ENCODE measurements at regions not wholly inside any gene's neighbourhood (a gene's known extent, or its start where the extent isn't known, plus 50 kb on each side); places are given as distances from the start of the nearest gene placed in this dataset.

GRCh38 chr1:67590329-67590728 lies 94.7 kb upstream of the GADD45A start:
- H3K9me3 ChIP-seq (ENCODE audit: control insufficient read depth in 2 of 2, insufficient read depth in 1 of 2, low read depth in 1 of 2, low read length in 1 of 2), result no peaks in the 10 kb centered on the region
- H3K4me3 ChIP-seq (ENCODE audit: low read depth in 1 of 2, low read length in 2 of 2), result no peak overlapping the region
- H3K36me3 ChIP-seq (ENCODE audit: control insufficient read depth in 2 of 2, insufficient read depth in 2 of 2, low read length in 1 of 2), result no peaks in the 10 kb centered on the region
- WGBS, 2 donors, result 55 to 63% methylated on average over 3 of the region's 3 CpGs
- no peaks in the 10 kb centered on the region for H3K27me3 ChIP-seq (ENCODE audit: control insufficient read depth in 1 of 2, insufficient read depth in 2 of 2, low read length in 2 of 2)
- peak overlapping the region in 1 of 2 donors; percentile 2 for H3K27ac ChIP-seq (ENCODE audit: low read depth in 2 of 2, low read length in 1 of 2)
- no peaks in the 10 kb centered on the region for H3K4me1 ChIP-seq (ENCODE audit: control insufficient read depth in 2 of 2, insufficient read depth in 2 of 2, low read length in 1 of 2)

DNA sequence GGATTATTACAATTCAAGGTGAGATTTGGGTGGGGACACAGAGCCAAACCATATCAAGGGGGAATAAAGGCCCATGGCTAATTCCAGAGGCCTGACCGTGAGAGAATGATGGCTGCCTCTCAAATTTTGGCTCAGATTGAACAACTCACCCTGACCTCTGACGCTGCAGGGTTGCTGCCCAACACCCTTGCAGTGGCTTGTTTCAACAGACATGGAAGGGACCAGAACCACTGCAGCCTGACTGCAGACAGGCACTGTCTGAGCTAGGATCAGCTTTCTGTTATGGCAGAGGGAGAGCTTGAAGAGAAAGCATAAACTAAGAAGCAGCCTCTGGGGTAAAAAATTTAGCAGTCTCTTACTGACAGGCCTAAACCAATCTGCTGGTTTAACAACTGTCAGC lies 90.2 kb upstream of the GADD45A start:
- Histone ChIP-seq H3K27ac (ENCODE audit: low read depth in 2 of 2, low read length in 1 of 2) (no peak overlapping the region), H3K4me3 (ENCODE audit: low read depth in 1 of 2, low read length in 2 of 2) (no peak overlapping the region), H3K27me3 (ENCODE audit: control insufficient read depth in 1 of 2, insufficient read depth in 2 of 2, low read length in 2 of 2) (no peaks in the 10 kb centered on the region), H3K9me3 (ENCODE audit: control insufficient read depth in 2 of 2, insufficient read depth in 1 of 2, low read depth in 1 of 2, low read length in 1 of 2) (no peaks in the 10 kb centered on the region), H3K36me3 (ENCODE audit: control insufficient read depth in 2 of 2, insufficient read depth in 2 of 2, low read length in 1 of 2) (no peaks in the 10 kb centered on the region), H3K4me1 (ENCODE audit: control insufficient read depth in 2 of 2, insufficient read depth in 2 of 2, low read length in 1 of 2) (peaks cover 0 to 3% of the 10 kb centered on the region in 2 donors)
- 86 to 95% methylated on average over 2 of the region's 2 CpGs for WGBS, 2 donors

DNA sequence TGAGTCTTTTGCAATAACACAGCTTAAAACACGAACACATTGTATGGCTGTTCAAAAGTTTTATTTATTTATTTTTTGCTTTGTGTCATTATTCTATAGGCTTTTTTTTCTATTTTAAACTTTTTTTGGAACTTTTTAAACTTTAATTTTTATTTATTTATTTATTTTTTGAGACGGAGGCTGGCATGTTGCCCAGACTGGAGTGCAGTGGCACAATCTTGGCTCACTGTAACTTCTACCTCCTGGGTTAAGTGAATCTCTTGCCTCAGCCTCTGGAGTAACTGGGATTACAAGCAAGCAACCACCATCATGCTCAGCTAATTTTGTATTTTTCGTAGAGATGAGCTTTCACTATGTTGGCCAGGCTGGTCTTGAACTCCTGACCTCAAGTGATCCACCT lies 88.3 kb upstream of the GADD45A start:
- Histone ChIP-seq H3K36me3 (ENCODE audit: control insufficient read depth in 2 of 2, insufficient read depth in 2 of 2, low read length in 1 of 2) (no peaks in the 10 kb centered on the region), H3K4me3 (ENCODE audit: low read depth in 1 of 2, low read length in 2 of 2) (no peak overlapping the region), H3K9me3 (ENCODE audit: control insufficient read depth in 2 of 2, insufficient read depth in 1 of 2, low read depth in 1 of 2, low read length in 1 of 2) (no peaks in the 10 kb centered on the region), H3K4me1 (ENCODE audit: control insufficient read depth in 2 of 2, insufficient read depth in 2 of 2, low read length in 1 of 2) (peaks cover 0 to 3% of the 10 kb centered on the region in 2 donors), H3K27ac (ENCODE audit: low read depth in 2 of 2, low read length in 1 of 2) (no peak overlapping the region), H3K27me3 (ENCODE audit: control insufficient read depth in 1 of 2, insufficient read depth in 2 of 2, low read length in 2 of 2) (no peaks in the 10 kb centered on the region)
- 70 to 73% methylated on average over 3 of the region's 3 CpGs for WGBS, 2 donors

- H3K4me3 ChIP-seq (ENCODE audit: low read depth in 1 of 2, low read length in 2 of 2), result no peak overlapping the region
- H3K27me3 ChIP-seq (ENCODE audit: control insufficient read depth in 1 of 2, insufficient read depth in 2 of 2, low read length in 2 of 2), result no peaks in the 10 kb centered on the region
- no peaks in the 10 kb centered on the region for H3K36me3 ChIP-seq (ENCODE audit: control insufficient read depth in 2 of 2, insufficient read depth in 2 of 2, low read length in 1 of 2)
- peaks cover 0 to 3% of the 10 kb centered on the region in 2 donors for H3K4me1 ChIP-seq (ENCODE audit: control insufficient read depth in 2 of 2, insufficient read depth in 2 of 2, low read length in 1 of 2)
- H3K27ac ChIP-seq (ENCODE audit: low read depth in 2 of 2, low read length in 1 of 2), result no peak overlapping the region
- H3K9me3 ChIP-seq (ENCODE audit: control insufficient read depth in 2 of 2, insufficient read depth in 1 of 2, low read depth in 1 of 2, low read length in 1 of 2), result no peaks in the 10 kb centered on the region
- 82 to 87% methylated on average over 3 of the region's 3 CpGs for WGBS, 2 donors
Observed at GRCh38 chr1:67597336-67597735, 87.7 kb upstream of the GADD45A start.

- Histone ChIP-seq H3K9me3 (ENCODE audit: control insufficient read depth in 2 of 2, insufficient read depth in 1 of 2, low read depth in 1 of 2, low read length in 1 of 2) (no peaks in the 10 kb centered on the region), H3K4me3 (ENCODE audit: low read depth in 1 of 2, low read length in 2 of 2) (no peak overlapping the region), H3K27ac (ENCODE audit: low read depth in 2 of 2, low read length in 1 of 2) (no peak overlapping the region), H3K27me3 (ENCODE audit: control insufficient read depth in 1 of 2, insufficient read depth in 2 of 2, low read length in 2 of 2) (no peaks in the 10 kb centered on the region), H3K4me1 (ENCODE audit: control insufficient read depth in 2 of 2, insufficient read depth in 2 of 2, low read length in 1 of 2) (peaks cover 0 to 3% of the 10 kb centered on the region in 2 donors), H3K36me3 (ENCODE audit: control insufficient read depth in 2 of 2, insufficient read depth in 2 of 2, low read length in 1 of 2) (no peaks in the 10 kb centered on the region)
- WGBS, 2 donors, result 67 to 82% methylated on average over 1 of the region's 1 CpG
Observed at GRCh38 chr1:67599085-67599484, 85.9 kb upstream of the GADD45A start.

- no peak overlapping the region for H3K4me3 ChIP-seq (ENCODE audit: low read depth in 1 of 2, low read length in 2 of 2)
- no peaks in the 10 kb centered on the region for H3K9me3 ChIP-seq (ENCODE audit: control insufficient read depth in 2 of 2, insufficient read depth in 1 of 2, low read depth in 1 of 2, low read length in 1 of 2)
- peaks cover 0 to 3% of the 10 kb centered on the region in 2 donors for H3K4me1 ChIP-seq (ENCODE audit: control insufficient read depth in 2 of 2, insufficient read depth in 2 of 2, low read length in 1 of 2)
- no peaks in the 10 kb centered on the region for H3K36me3 ChIP-seq (ENCODE audit: control insufficient read depth in 2 of 2, insufficient read depth in 2 of 2, low read length in 1 of 2)
- no peak overlapping the region for H3K27ac ChIP-seq (ENCODE audit: low read depth in 2 of 2, low read length in 1 of 2)
- WGBS, 2 donors, result 89 to 92% methylated on average over 3 of the region's 3 CpGs
- no peaks in the 10 kb centered on the region for H3K27me3 ChIP-seq (ENCODE audit: control insufficient read depth in 1 of 2, insufficient read depth in 2 of 2, low read length in 2 of 2)
Observed at GRCh38 chr1:67601539-67601938, 83.5 kb upstream of the GADD45A start.

DNA sequence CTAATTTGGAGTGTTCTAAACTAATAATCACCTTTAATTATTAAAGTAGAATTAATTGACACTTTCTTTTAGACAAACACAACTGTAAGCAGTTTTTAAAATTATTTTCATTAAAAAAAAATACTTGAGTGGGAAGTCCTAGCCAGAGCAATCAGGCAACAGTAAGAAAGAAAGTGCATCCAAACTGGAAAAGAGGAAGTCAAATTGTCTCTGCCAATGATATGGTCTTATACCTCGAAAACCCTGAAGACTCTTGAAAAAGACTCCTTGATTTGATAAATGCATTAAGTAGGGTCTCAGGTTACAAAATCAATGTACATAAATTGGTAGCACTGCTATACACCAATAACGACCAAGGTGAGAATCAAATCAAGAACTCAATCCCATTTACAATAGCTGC lies 83.0 kb upstream of the GADD45A start:
- peaks cover 0 to 3% of the 10 kb centered on the region in 2 donors for H3K4me1 ChIP-seq (ENCODE audit: control insufficient read depth in 2 of 2, insufficient read depth in 2 of 2, low read length in 1 of 2)
- no peak overlapping the region for H3K27ac ChIP-seq (ENCODE audit: low read depth in 2 of 2, low read length in 1 of 2)
- no peaks in the 10 kb centered on the region for H3K27me3 ChIP-seq (ENCODE audit: control insufficient read depth in 1 of 2, insufficient read depth in 2 of 2, low read length in 2 of 2)
- 84 to 87% methylated on average over 2 of the region's 2 CpGs for WGBS, 2 donors
- H3K9me3 ChIP-seq (ENCODE audit: control insufficient read depth in 2 of 2, insufficient read depth in 1 of 2, low read depth in 1 of 2, low read length in 1 of 2), result no peaks in the 10 kb centered on the region
- no peak overlapping the region for H3K4me3 ChIP-seq (ENCODE audit: low read depth in 1 of 2, low read length in 2 of 2)
- no peaks in the 10 kb centered on the region for H3K36me3 ChIP-seq (ENCODE audit: control insufficient read depth in 2 of 2, insufficient read depth in 2 of 2, low read length in 1 of 2)

GRCh38 chr1:67604778-67605177 lies 80.2 kb upstream of the GADD45A start:
- 75 to 80% methylated on average over 5 of the region's 5 CpGs for WGBS, 2 donors
- Histone ChIP-seq H3K36me3 (ENCODE audit: control insufficient read depth in 2 of 2, insufficient read depth in 2 of 2, low read length in 1 of 2) (no peaks in the 10 kb centered on the region), H3K4me3 (ENCODE audit: low read depth in 1 of 2, low read length in 2 of 2) (no peak overlapping the region), H3K4me1 (ENCODE audit: control insufficient read depth in 2 of 2, insufficient read depth in 2 of 2, low read length in 1 of 2) (no peaks in the 10 kb centered on the region), H3K27me3 (ENCODE audit: control insufficient read depth in 1 of 2, insufficient read depth in 2 of 2, low read length in 2 of 2) (no peaks in the 10 kb centered on the region), H3K27ac (ENCODE audit: low read depth in 2 of 2, low read length in 1 of 2) (no peak overlapping the region), H3K9me3 (ENCODE audit: control insufficient read depth in 2 of 2, insufficient read depth in 1 of 2, low read depth in 1 of 2, low read length in 1 of 2) (no peaks in the 10 kb centered on the region)

GRCh38 chr1:67605209-67605780 lies 79.7 kb upstream of the GADD45A start:
- H3K36me3 ChIP-seq (ENCODE audit: control insufficient read depth in 2 of 2, insufficient read depth in 2 of 2, low read length in 1 of 2), result no peaks in the 10 kb centered on the region
- no peaks in the 10 kb centered on the region for H3K27me3 ChIP-seq (ENCODE audit: control insufficient read depth in 1 of 2, insufficient read depth in 2 of 2, low read length in 2 of 2)
- H3K4me1 ChIP-seq (ENCODE audit: control insufficient read depth in 2 of 2, insufficient read depth in 2 of 2, low read length in 1 of 2), result no peaks in the 10 kb centered on the region
- no peak overlapping the region for H3K27ac ChIP-seq (ENCODE audit: low read depth in 2 of 2, low read length in 1 of 2)
- no peaks in the 10 kb centered on the region for H3K9me3 ChIP-seq (ENCODE audit: control insufficient read depth in 2 of 2, insufficient read depth in 1 of 2, low read depth in 1 of 2, low read length in 1 of 2)
- WGBS, 2 donors, result 91 to 94% methylated on average over 7 of the region's 7 CpGs
- H3K4me3 ChIP-seq (ENCODE audit: low read depth in 1 of 2, low read length in 2 of 2), result no peak overlapping the region

GRCh38 chr1:67607286-67607685 lies 77.7 kb upstream of the GADD45A start:
- no peaks in the 10 kb centered on the region for H3K27me3 ChIP-seq (ENCODE audit: control insufficient read depth in 1 of 2, insufficient read depth in 2 of 2, low read length in 2 of 2)
- H3K4me1 ChIP-seq (ENCODE audit: control insufficient read depth in 2 of 2, insufficient read depth in 2 of 2, low read length in 1 of 2), result no peaks in the 10 kb centered on the region
- no peaks in the 10 kb centered on the region for H3K9me3 ChIP-seq (ENCODE audit: control insufficient read depth in 2 of 2, insufficient read depth in 1 of 2, low read depth in 1 of 2, low read length in 1 of 2)
- H3K4me3 ChIP-seq (ENCODE audit: low read depth in 1 of 2, low read length in 2 of 2), result no peak overlapping the region
- WGBS, 2 donors, result 73 to 83% methylated on average over 4 of the region's 4 CpGs
- no peaks in the 10 kb centered on the region for H3K36me3 ChIP-seq (ENCODE audit: control insufficient read depth in 2 of 2, insufficient read depth in 2 of 2, low read length in 1 of 2)
- H3K27ac ChIP-seq (ENCODE audit: low read depth in 2 of 2, low read length in 1 of 2), result no peak overlapping the region
